ENCODE measurements at regions not wholly inside any gene's neighbourhood (a gene's known extent, or its start where the extent isn't known, plus 50 kb on each side); places are given as distances from the start of the nearest gene placed in this dataset.

- BruUV-seq (replicated peaks) = no TSS peak
- intact Hi-C loops (cut with micrococcal nuclease; ENCODE audit: unreplicated experiment) (no loop called here), in situ Hi-C loops (cut with MboI) (no loop called here)
- no peak overlapping the region for H3K4me3 ChIP-seq
- no peaks in the 10 kb centered on the region for H3K36me3 ChIP-seq (ENCODE audit: control insufficient read depth in 2 of 2, insufficient read depth in 2 of 2, low read length in 1 of 2)
- H2AFZ ChIP-seq (ENCODE audit: control insufficient read depth, low read depth, low read length) = no peak overlapping the region
- H3K4me1 ChIP-seq (ENCODE audit: control insufficient read depth, insufficient read depth, low read length) = no peaks in the 10 kb centered on the region
- H3K4me2 ChIP-seq (ENCODE audit: control insufficient read depth, insufficient read depth) = no peak overlapping the region
- no peaks in the 10 kb centered on the region for H4K20me1 ChIP-seq (ENCODE audit: control insufficient read depth, insufficient read depth)
- H3K27ac ChIP-seq (ENCODE audit: control insufficient read depth, insufficient read depth) = no peak overlapping the region
- ChIA-PET CTCF (no interaction called here), RAD21 (ENCODE audit: unreplicated experiment) (no interaction called here), SMC1A (ENCODE audit: uncharacterized antibody, unreplicated experiment) (no interaction called here), POLR2A (no interaction called here)
- ATAC-seq = no peak
- DNase-seq (ENCODE audit: low read depth, low spot score) = no peak
- H3K9ac ChIP-seq (ENCODE audit: control insufficient read depth, insufficient read depth, low read length) = no peak overlapping the region
- no peak for TF ChIP-seq TCF7 (IDR thresholded peaks at IDR 0.05; ENCODE audit: borderline replicate concordance)
- no peak for TF ChIP-seq RCOR1 (conservative IDR thresholded peaks at IDR 0.05; ENCODE audit: low read depth, low read length)
- TF ChIP-seq SREBF1 (IDR thresholded peaks at IDR 0.05; ENCODE audit: low read length) = no peak
- no peak for TF ChIP-seq RAD51 (IDR thresholded peaks at IDR 0.05)
- no peak for TF ChIP-seq CTCF (IDR thresholded peaks at IDR 0.05 in 2 of 3, conservative IDR thresholded peaks at IDR 0.05 in 1 of 3; ENCODE audit: control insufficient read depth in 2 of 3, extremely low read depth in 1 of 3, insufficient read depth in 1 of 3, low read depth in 3 of 3, low read length in 3 of 3)
- no peak for TF ChIP-seq CUX1 (IDR thresholded peaks at IDR 0.05; ENCODE audit: insufficient replicate concordance, low read depth, low read length)
- TF ChIP-seq TAF1 (IDR thresholded peaks at IDR 0.05; ENCODE audit: borderline replicate concordance, low read depth, low read length) = no peak
- TF ChIP-seq KDM1A (IDR thresholded peaks at IDR 0.05; ENCODE audit: borderline replicate concordance) = no peak
- no peak for TF ChIP-seq PML (IDR thresholded peaks at IDR 0.05; ENCODE audit: low read length)
- no peak for TF ChIP-seq HDAC2 (IDR thresholded peaks at IDR 0.05)
- TF ChIP-seq, protein P1, sequence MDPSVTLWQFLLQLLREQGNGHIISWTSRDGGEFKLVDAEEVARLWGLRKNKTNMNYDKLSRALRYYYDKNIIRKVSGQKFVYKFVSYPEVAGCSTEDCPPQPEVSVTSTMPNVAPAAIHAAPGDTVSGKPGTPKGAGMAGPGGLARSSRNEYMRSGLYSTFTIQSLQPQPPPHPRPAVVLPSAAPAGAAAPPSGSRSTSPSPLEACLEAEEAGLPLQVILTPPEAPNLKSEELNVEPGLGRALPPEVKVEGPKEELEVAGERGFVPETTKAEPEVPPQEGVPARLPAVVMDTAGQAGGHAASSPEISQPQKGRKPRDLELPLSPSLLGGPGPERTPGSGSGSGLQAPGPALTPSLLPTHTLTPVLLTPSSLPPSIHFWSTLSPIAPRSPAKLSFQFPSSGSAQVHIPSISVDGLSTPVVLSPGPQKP (IDR thresholded peaks at IDR 0.05; ENCODE audit: low read depth, low read length) = no peak
- no peak for TF ChIP-seq CHD4 (IDR thresholded peaks at IDR 0.05)
- no peak for TF ChIP-seq STAT3 (IDR thresholded peaks at IDR 0.05; ENCODE audit: low read depth, low read length)
- no peak for TF ChIP-seq BRCA1 (IDR thresholded peaks at IDR 0.05; ENCODE audit: low read depth, low read length)
- no peaks in the 10 kb centered on the region for H3K9me3 ChIP-seq (replicated peaks; ENCODE audit: control insufficient read depth, insufficient read depth, low read length)
- H3K27me3 ChIP-seq (replicated peaks in 1 of 2; ENCODE audit: control insufficient read depth in 2 of 2, insufficient read depth in 2 of 2, low read length in 1 of 2) = no peaks in the 10 kb centered on the region
- no peaks in the 10 kb centered on the region for H3K79me2 ChIP-seq (ENCODE audit: control insufficient read depth, insufficient read depth, low read length)
- WGBS (ENCODE audit: insufficient coverage, insufficient replicate concordance, low lambda C conversion rate, missing lambda C conversion rate) = 2% methylated on average over 2 of the region's 2 CpGs
- FAIRE-seq = no peak
Observed at GRCh38 chr1:106465666-106466065, 590.8 kb upstream of the PRMT6 start.

Measured in GM12878 (cell line).